GM21515 (cell line): ENCODE measurements at regions not wholly inside any gene's neighbourhood (a gene's known extent, or its start where the extent isn't known, plus 50 kb on each side); places are given as distances from the start of the nearest gene placed in this dataset.

Experiments used
- ATAC-seq: cut with Tn5 transposase; IDR thresholded peaks from one replicate; pipeline ENCODE4 v1.9.1; 2021; ENCODE audit not compliant: unreplicated experiment

GRCh38 chr19:32017176-32017953 is 328.0 kb upstream of the ZNF507 start:
- no peak for ATAC-seq

- ATAC-seq = no peak
Observed at GRCh38 chr19:32018014-32018413, 327.4 kb upstream of the ZNF507 start.

- no peak for ATAC-seq
Observed at GRCh38 chr19:32020538-32020937, 324.9 kb upstream of the ZNF507 start.

- ATAC-seq = no peak
Observed at GRCh38 chr19:32022044-32022640, 323.3 kb upstream of the ZNF507 start.

GRCh38 chr19:32022731-32023563 is 322.5 kb upstream of the ZNF507 start:
- no peak for ATAC-seq

- no peak for ATAC-seq
Observed at GRCh38 chr19:32023564-32023832, 321.9 kb upstream of the ZNF507 start.

- ATAC-seq = no peak
Observed at GRCh38 chr19:32029235-32029634, 316.2 kb upstream of the ZNF507 start.

- no peak for ATAC-seq
Observed at GRCh38 chr19:32032561-32032960, 312.8 kb upstream of the ZNF507 start.

GRCh38 chr19:32035626-32036025 is 309.8 kb upstream of the ZNF507 start:
- ATAC-seq = no peak

GRCh38 chr19:32038021-32038920 is 307.1 kb upstream of the ZNF507 start:
- no peak for ATAC-seq

GRCh38 chr19:32038961-32039360 is 306.4 kb upstream of the ZNF507 start:
- no peak for ATAC-seq

- no peak for ATAC-seq
Observed at GRCh38 chr19:32039440-32039839, 306.0 kb upstream of the ZNF507 start.

- ATAC-seq = no peak
Observed at GRCh38 chr19:32040236-32040635, 305.2 kb upstream of the ZNF507 start.

GRCh38 chr19:32041681-32042292 is 303.6 kb upstream of the ZNF507 start:
- ATAC-seq = no peak

- ATAC-seq = no peak
Observed at GRCh38 chr19:32047788-32048187, 297.6 kb upstream of the ZNF507 start.

GRCh38 chr19:32053376-32053775 is 292.0 kb upstream of the ZNF507 start:
- ATAC-seq = no peak

- no peak for ATAC-seq
Observed at GRCh38 chr19:32053861-32054260, 291.5 kb upstream of the ZNF507 start.

GRCh38 chr19:32058131-32058530 is 287.3 kb upstream of the ZNF507 start:
- no peak for ATAC-seq

- ATAC-seq = no peak
Observed at GRCh38 chr19:32061315-32061714, 284.1 kb upstream of the ZNF507 start.

GRCh38 chr19:32063601-32064000 is 281.8 kb upstream of the ZNF507 start:
- ATAC-seq = no peak

GRCh38 chr19:32066056-32066455 is 279.4 kb upstream of the ZNF507 start:
- ATAC-seq = no peak
